ENCODE measurements at regions not wholly inside any gene's neighbourhood (a gene's known extent, or its start where the extent isn't known, plus 50 kb on each side); places are given as distances from the start of the nearest gene placed in this dataset.
A peak's percentile ranks its signal among the peaks of the same experiment; 100 is the strongest.

- Histone ChIP-seq H3K36me3 (no peaks in the 10 kb centered on the region), H3K9me3 (peaks cover 2 to 12% of the 10 kb centered on the region in 2 donors), H3K27ac (no peak overlapping the region), H3K4me3 (no peak overlapping the region), H3K27me3 (no peaks in the 10 kb centered on the region), H3K4me1 (no peaks in the 10 kb centered on the region)
- DNase-seq (ENCODE audit: low spot score in 2 of 2): peak in 1 of 2 donors; percentile 33
- no peak for TF ChIP-seq CTCF (IDR thresholded peaks at IDR 0.05)
- intact Hi-C loops (cut with DNase I): no loop called here
Observed at GRCh38 chr12:34399631-34400410, 377.5 kb downstream of the ALG10 start.

GRCh38 chr12:34400411-34400881 is 378.1 kb downstream of the ALG10 start:
- DNase-seq (ENCODE audit: low spot score in 2 of 2): peak in 1 of 2 donors; percentile 48
- Histone ChIP-seq H3K27me3 (no peaks in the 10 kb centered on the region), H3K9me3 (peaks cover 8 to 14% of the 10 kb centered on the region in 2 donors), H3K4me1 (no peaks in the 10 kb centered on the region), H3K4me3 (no peak overlapping the region), H3K36me3 (no peaks in the 10 kb centered on the region), H3K27ac (no peak overlapping the region)
- intact Hi-C loops (cut with DNase I): no loop called here
- no peak for TF ChIP-seq CTCF (IDR thresholded peaks at IDR 0.05)

- no peak overlapping the region for H3K4me3 ChIP-seq
- H3K4me1 ChIP-seq: no peaks in the 10 kb centered on the region
- TF ChIP-seq CTCF (IDR thresholded peaks at IDR 0.05): no peak
- H3K36me3 ChIP-seq: no peaks in the 10 kb centered on the region
- H3K27me3 ChIP-seq: no peaks in the 10 kb centered on the region
- intact Hi-C loops (cut with DNase I): no loop called here
- DNase-seq (ENCODE audit: low spot score in 2 of 2): peak; percentile 6 to 52
- H3K9me3 ChIP-seq: peaks cover 13 to 18% of the 10 kb centered on the region in 2 donors
- no peak overlapping the region for H3K27ac ChIP-seq
Observed at GRCh38 chr12:34400986-34401658, 378.8 kb downstream of the ALG10 start.

DNA sequence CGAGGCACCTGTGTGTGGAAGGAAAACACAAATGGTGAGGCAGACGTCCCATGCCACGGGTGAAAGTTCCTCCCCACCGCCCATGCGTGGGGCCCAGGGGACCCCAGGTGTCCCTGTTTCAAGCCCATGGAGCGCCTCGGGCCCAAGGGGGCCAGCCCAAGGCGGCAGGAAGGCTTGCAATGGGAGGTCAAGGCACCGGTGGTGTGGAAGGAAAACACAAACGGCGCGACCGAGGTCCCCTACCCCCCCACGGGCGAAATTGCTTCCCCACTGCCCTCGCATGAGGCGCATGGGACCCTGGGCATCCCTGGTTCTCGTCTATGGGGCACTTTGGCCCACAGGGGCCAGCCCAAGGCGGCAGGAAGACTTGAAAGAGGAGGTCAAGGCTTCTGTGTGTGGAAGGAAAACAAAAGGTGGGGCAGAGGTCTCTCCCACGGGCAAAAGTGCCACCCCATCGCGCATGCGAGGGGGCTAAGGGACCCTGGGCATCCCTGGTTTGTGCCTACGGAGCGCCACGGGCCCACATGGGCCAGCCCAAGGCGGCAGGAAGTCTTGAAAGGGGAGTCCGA is 379.4 kb downstream of the ALG10 start:
- H3K27me3 ChIP-seq: no peaks in the 10 kb centered on the region
- TF ChIP-seq CTCF (IDR thresholded peaks at IDR 0.05): no peak
- no peaks in the 10 kb centered on the region for H3K36me3 ChIP-seq
- H3K4me3 ChIP-seq: no peak overlapping the region
- H3K4me1 ChIP-seq: no peaks in the 10 kb centered on the region
- H3K27ac ChIP-seq: no peak overlapping the region
- DNase-seq (ENCODE audit: low spot score in 2 of 2): peak in 1 of 2 donors; percentile 50
- intact Hi-C loops (cut with DNase I): no loop called here
- peaks cover 19 to 21% of the 10 kb centered on the region in 2 donors for H3K9me3 ChIP-seq

DNA sequence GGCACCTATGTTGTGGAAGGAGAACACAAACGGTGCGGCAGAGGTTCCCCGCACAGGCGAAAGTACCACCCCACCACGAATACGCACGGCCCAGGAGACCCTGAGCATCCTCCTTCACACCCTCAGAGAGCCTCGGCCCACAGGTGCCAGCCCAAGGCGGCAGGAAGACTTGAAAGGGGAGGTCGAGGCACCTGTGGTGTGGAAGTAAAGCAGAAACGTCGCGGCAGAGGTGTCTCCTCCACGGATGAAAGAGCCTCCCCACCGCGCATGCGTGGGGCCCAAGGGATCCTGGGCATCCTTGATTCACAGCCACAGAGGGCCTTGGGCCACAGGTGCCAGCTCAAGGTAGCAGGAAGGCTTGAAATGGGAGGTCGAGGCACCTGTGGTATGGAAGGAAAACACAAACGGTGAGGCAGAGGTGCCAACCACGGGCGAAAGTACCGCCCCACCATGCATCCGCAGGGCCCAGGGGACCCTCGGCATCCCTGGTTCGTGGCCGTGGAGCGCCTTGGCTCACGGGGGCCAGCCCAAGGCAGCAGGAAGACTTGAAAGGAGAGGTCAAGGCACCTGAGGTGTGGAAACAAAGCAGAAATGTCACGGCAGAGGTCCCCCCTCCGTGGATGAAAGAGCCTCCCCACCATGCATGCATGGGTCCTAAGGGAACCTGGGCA is 380.1 kb downstream of the ALG10 start:
- Histone ChIP-seq H3K9me3 (peaks cover 19 to 27% of the 10 kb centered on the region in 2 donors), H3K4me1 (no peaks in the 10 kb centered on the region), H3K27me3 (no peaks in the 10 kb centered on the region), H3K4me3 (no peak overlapping the region), H3K36me3 (no peaks in the 10 kb centered on the region), H3K27ac (no peak overlapping the region)
- DNase-seq (ENCODE audit: low spot score in 2 of 2): peak; percentile 7 to 57
- intact Hi-C loops (cut with DNase I): no loop called here
- TF ChIP-seq CTCF (IDR thresholded peaks at IDR 0.05): no peak

Data from ascending aorta (tissue), 2 donors.